Right lobe of liver (tissue), 4 donors: ENCODE measurements at regions not wholly inside any gene's neighbourhood (a gene's known extent, or its start where the extent isn't known, plus 50 kb on each side); places are given as distances from the start of the nearest gene placed in this dataset.

Experiments
- POLR2A ChIP-seq: fragments of 450-650 bp; IDR thresholded peaks from one replicate; pipeline ENCODE4 v1.6.1; 2017; ENCODE audit warnings: antibody characterized with exemption, mild to moderate bottlenecking
- TF ChIP-seq, protein P1 (sequence below), 4 donors: fragments of 200-600 bp in 3 of 4; fragments of 450-650 bp in 1 of 4; IDR thresholded peaks; one replicate each; pipeline versions ENCODE4 v1.5.1 to v1.8.0; 2016 to 2022; ENCODE audit warnings: antibody characterized with exemption in 4 of 4, mild to moderate bottlenecking in 2 of 4
- donor health status: DM: no; HTN: no; CAD: no.
- donor health status: DM: no; HTN: no; CAD: no.
- donor health status: DM: no; HTN: yes; CAD: no.

DNA sequence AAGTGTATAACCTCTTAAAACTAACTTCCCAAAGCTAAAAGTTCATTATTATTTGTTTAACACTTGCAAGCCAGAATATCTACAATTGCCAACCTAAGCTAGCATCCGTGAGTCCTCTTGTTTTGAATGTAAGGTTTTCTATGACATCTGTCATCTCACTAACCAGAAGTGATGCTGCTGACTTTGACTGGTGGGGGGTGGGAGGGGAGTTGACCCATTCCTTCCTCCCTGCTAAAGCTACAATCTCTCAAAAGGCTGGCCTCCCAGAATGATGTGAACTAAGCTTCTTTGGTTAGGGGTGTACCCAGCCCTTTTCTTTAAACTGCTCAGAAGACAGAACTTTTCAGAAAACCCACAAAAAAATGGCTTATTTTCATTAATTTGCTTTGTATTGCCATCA is 280.6 kb downstream of the ZEB2 start:
- TF ChIP-seq, protein P1, sequence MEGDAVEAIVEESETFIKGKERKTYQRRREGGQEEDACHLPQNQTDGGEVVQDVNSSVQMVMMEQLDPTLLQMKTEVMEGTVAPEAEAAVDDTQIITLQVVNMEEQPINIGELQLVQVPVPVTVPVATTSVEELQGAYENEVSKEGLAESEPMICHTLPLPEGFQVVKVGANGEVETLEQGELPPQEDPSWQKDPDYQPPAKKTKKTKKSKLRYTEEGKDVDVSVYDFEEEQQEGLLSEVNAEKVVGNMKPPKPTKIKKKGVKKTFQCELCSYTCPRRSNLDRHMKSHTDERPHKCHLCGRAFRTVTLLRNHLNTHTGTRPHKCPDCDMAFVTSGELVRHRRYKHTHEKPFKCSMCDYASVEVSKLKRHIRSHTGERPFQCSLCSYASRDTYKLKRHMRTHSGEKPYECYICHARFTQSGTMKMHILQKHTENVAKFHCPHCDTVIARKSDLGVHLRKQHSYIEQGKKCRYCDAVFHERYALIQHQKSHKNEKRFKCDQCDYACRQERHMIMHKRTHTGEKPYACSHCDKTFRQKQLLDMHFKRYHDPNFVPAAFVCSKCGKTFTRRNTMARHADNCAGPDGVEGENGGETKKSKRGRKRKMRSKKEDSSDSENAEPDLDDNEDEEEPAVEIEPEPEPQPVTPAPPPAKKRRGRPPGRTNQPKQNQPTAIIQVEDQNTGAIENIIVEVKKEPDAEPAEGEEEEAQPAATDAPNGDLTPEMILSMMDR (IDR thresholded peaks at IDR 0.05): no peak
- TF ChIP-seq POLR2A: no peak
